Activated T-cell treated with anti-CD3 and anti-CD28 coated beads, Interleukin-2, amount 50 U/mL, for 1 hour (primary cell): ENCODE measurements at regions not wholly inside any gene's neighbourhood (a gene's known extent, or its start where the extent isn't known, plus 50 kb on each side); places are given as distances from the start of the nearest gene placed in this dataset.

Experiments
- DNase-seq: peaks from one replicate; pipeline ENCODE4 v3.0.0-alpha.2; 2020

- no peak for DNase-seq
These were observed 63.4 kb upstream of the SLC6A6 start for GRCh38 chr3:14338898-14339458.

- no peak for DNase-seq
These were observed 61.3 kb upstream of the SLC6A6 start for GRCh38 chr3:14340960-14341708.

GRCh38 chr3:14343338-14344112, 58.9 kb upstream of the SLC6A6 start:
- DNase-seq, result no peak

- no peak for DNase-seq
These were observed 58.1 kb upstream of the SLC6A6 start for GRCh38 chr3:14344351-14344750.

GRCh38 chr3:14345496-14346150, 56.8 kb upstream of the SLC6A6 start:
- DNase-seq, result no peak

- DNase-seq, result no peak
These were observed 56.2 kb upstream of the SLC6A6 start for GRCh38 chr3:14346191-14346590.

GRCh38 chr3:14346642-14347041, 55.8 kb upstream of the SLC6A6 start:
- DNase-seq, result no peak

- no peak for DNase-seq
These were observed 55.3 kb upstream of the SLC6A6 start for GRCh38 chr3:14347110-14347509.

- DNase-seq, result no peak
These were observed 50.8 kb upstream of the SLC6A6 start for GRCh38 chr3:14351617-14352001.

GRCh38 chr3:14352002-14352627, 50.3 kb upstream of the SLC6A6 start:
- no peak for DNase-seq
